AG04450 (cell line): ENCODE measurements at regions not wholly inside any gene's neighbourhood (a gene's known extent, or its start where the extent isn't known, plus 50 kb on each side); places are given as distances from the start of the nearest gene placed in this dataset.

Source experiments
- CTCF ChIA-PET: fragments of 300-600, 350-600 bp; formaldehyde crosslinking; extraction: SDS; loops from one replicate; lab custom pipeline; 2022; ENCODE audit warnings: antibody characterized with exemption, inconsistent platforms; lab: Charles Lee
- POLR2A ChIA-PET: fragments of 350-600 bp; formaldehyde crosslinking; extraction: SDS; loops from one replicate; lab custom pipeline; 2021; ENCODE audit warnings: antibody characterized with exemption, inconsistent platforms; lab: Yijun Ruan, JAX
- DNase-seq: peaks from one replicate; pipeline ENCODE4 v3.0.0-alpha.2; 2011; ENCODE audit warnings: low read depth, low spot score
- H3K27ac ChIP-seq: one replicate; pipeline ENCODE4 v1.5.1; 2012; ENCODE audit warnings: low read depth, low read length, control low read depth
- H3K27me3 ChIP-seq: one replicate; pipeline ENCODE4 v1.6.0; 2012; ENCODE audit warnings: low read length; ENCODE audit not compliant: control insufficient read depth, insufficient read depth
- H3K4me3 ChIP-seq: 2 replicates; pipeline ENCODE4 v1.5.1; 2011; ENCODE audit warnings: mild to moderate bottlenecking, low read depth, low read length, control low read depth
- H3K9me3 ChIP-seq: 2 replicates; pipeline ENCODE4 v1.5.1; 2012; ENCODE audit warnings: low read length; ENCODE audit not compliant: control insufficient read depth, insufficient read depth
- CTCF ChIP-seq: IDR thresholded peaks from 2 replicates; pipeline ENCODE4 v1.5.1; 2011; ENCODE audit warnings: low read depth, low read length, control low read depth, inconsistent platforms

GRCh38 chr11:59281177-59281576, 68.5 kb upstream of the MPEG1 start:
- H3K27me3 ChIP-seq = peaks cover 3% of the 10 kb centered on the region
- POLR2A ChIA-PET = no interaction called here
- no peaks in the 10 kb centered on the region for H3K9me3 ChIP-seq
- H3K27ac ChIP-seq = no peak overlapping the region
- TF ChIP-seq CTCF = no peak
- no peak overlapping the region for H3K4me3 ChIP-seq
- CTCF ChIA-PET = interaction anchor here (1.0 kb wide), 1 partner anchor 110 kb away, joined by 3 read pairs; the partner anchor contains the start of gene DTX4
- DNase-seq = no peak

GRCh38 chr11:59273373-59273841, 60.7 kb upstream of the MPEG1 start:
- Histone ChIP-seq H3K4me3 (no peak overlapping the region), H3K27ac (no peak overlapping the region), H3K9me3 (no peaks in the 10 kb centered on the region), H3K27me3 (peaks cover 7% of the 10 kb centered on the region)
- no peak for TF ChIP-seq CTCF
- no peak for DNase-seq
- ChIA-PET POLR2A (no interaction called here), CTCF (no interaction called here)

GRCh38 chr11:59272771-59273372, 60.1 kb upstream of the MPEG1 start:
- no peak for TF ChIP-seq CTCF
- CTCF ChIA-PET = interaction anchor here (0.9 kb wide), 1 partner anchor 137 kb away, joined by 3 read pairs; no protein-coding TSS in a partner anchor
- H3K27ac ChIP-seq = no peak overlapping the region

GRCh38 chr11:59271811-59272327, 59.1 kb upstream of the MPEG1 start:
- no peak overlapping the region for H3K27ac ChIP-seq
- POLR2A ChIA-PET = no interaction called here
- peaks cover 9% of the 10 kb centered on the region for H3K27me3 ChIP-seq
- no peak for TF ChIP-seq CTCF
- H3K9me3 ChIP-seq = no peaks in the 10 kb centered on the region
- H3K4me3 ChIP-seq = no peak overlapping the region
- CTCF ChIA-PET = interaction anchor here (1.2 kb wide), 1 partner anchor 113 kb away, joined by 4 read pairs; no protein-coding TSS in a partner anchor
- no peak for DNase-seq

More at GRCh38 chr11:59272771-59273372, 60.1 kb upstream of the MPEG1 start:
- no peak for DNase-seq
- H3K27me3 ChIP-seq = peaks cover 9% of the 10 kb centered on the region
- no peak overlapping the region for H3K4me3 ChIP-seq
- no peaks in the 10 kb centered on the region for H3K9me3 ChIP-seq
- POLR2A ChIA-PET = no interaction called here

DNA sequence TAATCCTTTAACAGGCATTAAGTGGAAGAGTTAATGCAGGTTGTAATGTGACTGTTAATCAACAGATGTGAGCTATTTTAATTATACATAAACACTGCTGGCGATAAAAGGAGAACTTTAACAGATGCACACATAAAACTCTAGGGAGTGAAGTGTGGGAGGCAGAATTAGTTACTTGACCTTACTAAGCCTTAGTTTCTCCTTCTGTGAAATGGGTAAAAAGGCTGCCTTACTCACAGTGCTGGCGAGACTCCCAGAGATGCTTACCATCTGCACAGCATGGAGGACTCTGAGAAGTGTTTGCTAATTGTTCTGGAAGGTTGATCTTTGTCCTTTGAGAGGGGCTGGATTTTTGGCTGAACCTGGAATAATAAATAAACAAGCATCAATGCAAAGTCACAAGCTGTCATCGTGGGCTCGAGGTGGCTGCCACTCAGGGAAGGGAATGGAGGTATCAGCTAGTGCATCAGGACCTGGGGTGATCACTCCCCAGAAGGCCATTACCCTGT, 58.6 kb upstream of the MPEG1 start:
- peaks cover 9% of the 10 kb centered on the region for H3K27me3 ChIP-seq
- ChIA-PET POLR2A (no interaction called here), CTCF (interaction anchor here (1.2 kb wide), 1 partner anchor 113 kb away, joined by 4 read pairs; no protein-coding TSS in a partner anchor)
- H3K27ac ChIP-seq = no peak overlapping the region
- H3K9me3 ChIP-seq = no peaks in the 10 kb centered on the region
- no peak for TF ChIP-seq CTCF
- no peak overlapping the region for H3K4me3 ChIP-seq
- DNase-seq = no peak
